A673 (cell line): ENCODE measurements at regions not wholly inside any gene's neighbourhood (a gene's known extent, or its start where the extent isn't known, plus 50 kb on each side); places are given as distances from the start of the nearest gene placed in this dataset.

Experiments
- BruUV-seq: library from RNA; stranded (reverse); fragments of 400-500 nt; replicated peaks from 2 replicates; lab custom pipeline; 2021; lab: Mats Ljungman, UMichigan
- CTCF ChIA-PET: fragments of 300-600 bp; sonication (Branson Sonifier 250); formaldehyde crosslinking; loops from one replicate; lab custom pipeline; 2022; ENCODE audit warnings: antibody characterized with exemption; lab: Charles Lee
- POLR2A ChIA-PET: fragments of 300-600 bp; sonication (Branson Sonifier 250); formaldehyde crosslinking; loops from one replicate; lab custom pipeline; 2022; ENCODE audit warnings: antibody characterized with exemption; ENCODE audit not compliant: low non-redundant PET; lab: Charles Lee
- DNase-seq: peaks from one replicate; pipeline ENCODE4 v3.0.0-alpha.2; 2015; ENCODE audit warnings: low spot score
- H3K27ac ChIP-seq: fragments of 200-600 bp; sonication (generic); 2 replicates; pipeline ENCODE4 v1.5.1; 2016; ENCODE audit warnings: mixed run types, low read depth, mild to moderate bottlenecking, mixed read lengths, antibody characterized with exemption, low read length; ENCODE audit not compliant: poor library complexity, severe bottlenecking
- H3K27me3 ChIP-seq: fragments of 200-600 bp; sonication (generic); replicated peaks from 2 replicates; pipeline ENCODE4 v1.6.1; 2017; ENCODE audit warnings: mixed run types, low read depth, mild to moderate bottlenecking, mixed read lengths, antibody characterized with exemption, low read length; ENCODE audit not compliant: insufficient read depth, poor library complexity
- H3K36me3 ChIP-seq: fragments of 200-600 bp; sonication (generic); 2 replicates; pipeline ENCODE4 v1.6.1; 2016; ENCODE audit warnings: mixed run types, mild to moderate bottlenecking, mixed read lengths, antibody characterized with exemption, low read length; ENCODE audit not compliant: insufficient read depth, poor library complexity, severe bottlenecking
- H3K4me1 ChIP-seq: fragments of 200-600 bp; sonication (generic); 2 replicates; pipeline ENCODE4 v1.6.1; 2017; ENCODE audit warnings: mixed run types, mild to moderate bottlenecking, mixed read lengths, antibody characterized with exemption, low read length; ENCODE audit not compliant: insufficient read depth, poor library complexity, severe bottlenecking
- H3K4me3 ChIP-seq: fragments of 200-600 bp; sonication (generic); 2 replicates; pipeline ENCODE4 v1.5.1; 2016; ENCODE audit warnings: low read depth, mixed run types, mild to moderate bottlenecking, mixed read lengths, low read length; ENCODE audit not compliant: poor library complexity, severe bottlenecking
- H3K9me3 ChIP-seq: fragments of 200-600 bp; sonication (generic); 2 replicates; pipeline ENCODE4 v1.6.1; 2016; ENCODE audit warnings: mixed run types, low read depth, mild to moderate bottlenecking, mixed read lengths, antibody characterized with exemption, low read length; ENCODE audit not compliant: poor library complexity, severe bottlenecking
- CTCF ChIP-seq: fragments of 300-800, 200-600 bp; sonication (generic); conservative IDR thresholded peaks from 2 replicates; pipeline ENCODE4 v1.5.1; 2017; ENCODE audit warnings: low read depth, mild to moderate bottlenecking, antibody characterized with exemption, low read length, moderate library complexity, mixed read lengths
- EZH2 ChIP-seq: fragments of 200-600 bp; sonication (generic); IDR thresholded peaks from 2 replicates; pipeline ENCODE4 v1.6.1; 2017; ENCODE audit warnings: borderline replicate concordance, low read depth, mild to moderate bottlenecking, mixed read lengths, antibody characterized with exemption, low read length; ENCODE audit not compliant: poor library complexity, severe bottlenecking
- intact Hi-C: fragments of 100-400 bp; cut with micrococcal nuclease; formaldehyde crosslinking; loops from one replicate; pipeline ENCODE4 v1.10.0; 2022; ENCODE audit not compliant: unreplicated experiment

- no peak for DNase-seq
- POLR2A ChIA-PET = no interaction called here
- CTCF ChIA-PET = no interaction called here
These were observed 371.4 kb downstream of the DTHD1 start for GRCh38 chr4:36652857-36653256.

GRCh38 chr4:36665985-36666527 lies 384.6 kb downstream of the DTHD1 start:
- Histone ChIP-seq H3K4me3 (no peak overlapping the region), H3K27ac (no peak overlapping the region), H3K9me3 (peaks cover 9% of the 10 kb centered on the region), H3K4me1 (no peaks in the 10 kb centered on the region), H3K36me3 (no peaks in the 10 kb centered on the region), H3K27me3 (no peaks in the 10 kb centered on the region)
- POLR2A ChIA-PET = no interaction called here
- TF ChIP-seq EZH2 (no peak), CTCF (no peak)
- no TSS peak for BruUV-seq
- intact Hi-C loops = no loop called here
- CTCF ChIA-PET = no interaction called here
- no peak for DNase-seq

More at GRCh38 chr4:36652857-36653256, 371.4 kb downstream of the DTHD1 start:
- intact Hi-C loops = no loop called here
- Histone ChIP-seq H3K27ac (no peak overlapping the region), H3K36me3 (no peaks in the 10 kb centered on the region), H3K27me3 (no peaks in the 10 kb centered on the region), H3K4me3 (no peak overlapping the region), H3K9me3 (peaks cover 7% of the 10 kb centered on the region), H3K4me1 (no peaks in the 10 kb centered on the region)
- BruUV-seq = no TSS peak
- TF ChIP-seq EZH2 (no peak), CTCF (no peak)

GRCh38 chr4:36675436-36675835 lies 394.0 kb downstream of the DTHD1 start:
- BruUV-seq = no TSS peak
- Histone ChIP-seq H3K27me3 (no peaks in the 10 kb centered on the region), H3K4me1 (no peaks in the 10 kb centered on the region), H3K27ac (no peak overlapping the region), H3K9me3 (peaks cover 8% of the 10 kb centered on the region), H3K4me3 (no peak overlapping the region), H3K36me3 (no peaks in the 10 kb centered on the region)
- ChIA-PET POLR2A (no interaction called here), CTCF (no interaction called here)
- no peak for DNase-seq
- intact Hi-C loops = no loop called here
- TF ChIP-seq EZH2 = no peak
